HAP-1 (cell line): ENCODE measurements at regions not wholly inside any gene's neighbourhood (a gene's known extent, or its start where the extent isn't known, plus 50 kb on each side); places are given as distances from the start of the nearest gene placed in this dataset.

Experiments
- DNase-seq, 2 experiments: peaks; one replicate each; pipeline ENCODE4 v3.0.0-alpha.2; 2016 to 2020; ENCODE audit warnings: low spot score in 2 of 2
- H3K27me3 ChIP-seq: fragments of 250-450 bp; sonication (Bioruptor Pico); 2 replicates; pipeline ENCODE4 v1.5.1; 2020; ENCODE audit warnings: low read depth, mild to moderate bottlenecking, moderate library complexity
- H3K36me3 ChIP-seq: fragments of 250-450 bp; sonication (Bioruptor Pico); replicated peaks from 2 replicates; pipeline ENCODE4 v1.5.1; 2020; ENCODE audit warnings: mild to moderate bottlenecking
- H3K4me1 ChIP-seq: fragments of 250-450 bp; sonication (Bioruptor Pico); 2 replicates; pipeline ENCODE4 v1.5.1; 2020; ENCODE audit warnings: mild to moderate bottlenecking
- H3K4me3 ChIP-seq: fragments of 250-450 bp; sonication (Bioruptor Pico); 2 replicates; pipeline ENCODE4 v1.5.1; 2020; ENCODE audit warnings: mild to moderate bottlenecking, moderate library complexity
- H3K9me3 ChIP-seq: fragments of 250-450 bp; sonication (Bioruptor Pico); 2 replicates; pipeline ENCODE4 v1.5.1; 2020; ENCODE audit warnings: mild to moderate bottlenecking, moderate library complexity
- in situ Hi-C: fragments of 300-500 bp; cut with MboI; formaldehyde crosslinking; loops from 3 replicates; pipeline ENCODE4 v1.14.3; 2020; ENCODE audit warnings: low sequenced_read_pairs, inconsistent platforms, mixed read lengths

DNA sequence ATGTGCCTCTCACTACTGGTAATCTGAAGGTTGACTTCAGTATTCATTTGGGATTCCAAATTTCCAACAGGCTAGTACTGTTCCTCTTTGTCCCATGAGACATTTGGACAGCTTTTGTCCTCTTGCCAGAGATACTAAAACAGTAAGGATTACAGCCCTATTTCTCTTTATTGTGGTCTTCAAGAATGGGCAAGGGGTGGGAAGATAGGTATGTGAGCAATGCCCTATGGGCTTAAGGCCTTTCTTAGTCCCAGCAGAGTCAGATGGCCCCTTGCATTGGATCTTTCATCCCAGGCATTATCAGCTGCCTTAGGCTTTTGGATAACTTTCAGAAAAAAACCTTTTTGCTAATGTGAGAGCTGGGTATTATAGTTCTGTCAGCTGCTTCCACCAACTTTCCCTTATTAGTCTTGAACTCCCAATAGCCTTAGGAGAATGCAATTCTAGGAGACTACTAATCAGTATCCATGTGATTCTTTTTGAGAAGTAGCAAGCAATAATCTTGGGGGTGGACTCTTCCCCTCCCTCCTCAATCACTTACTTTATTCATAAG is 361.1 kb upstream of the NUDT12 start:
- DNase-seq = no peak
- in situ Hi-C loops = no loop called here
- H3K4me3 ChIP-seq = no peak overlapping the region
- H3K9me3 ChIP-seq = no peaks in the 10 kb centered on the region
- no peaks in the 10 kb centered on the region for H3K36me3 ChIP-seq
- H3K27me3 ChIP-seq = no peaks in the 10 kb centered on the region
- peaks cover 10% of the 10 kb centered on the region for H3K4me1 ChIP-seq

- Histone ChIP-seq H3K9me3 (no peaks in the 10 kb centered on the region), H3K27me3 (no peaks in the 10 kb centered on the region), H3K36me3 (no peaks in the 10 kb centered on the region), H3K4me1 (peaks cover 31% of the 10 kb centered on the region), H3K4me3 (no peak overlapping the region)
- in situ Hi-C loops = no loop called here
- no peak for DNase-seq
Observed at GRCh38 chr5:103919506-103919905, 356.9 kb upstream of the NUDT12 start.

DNA sequence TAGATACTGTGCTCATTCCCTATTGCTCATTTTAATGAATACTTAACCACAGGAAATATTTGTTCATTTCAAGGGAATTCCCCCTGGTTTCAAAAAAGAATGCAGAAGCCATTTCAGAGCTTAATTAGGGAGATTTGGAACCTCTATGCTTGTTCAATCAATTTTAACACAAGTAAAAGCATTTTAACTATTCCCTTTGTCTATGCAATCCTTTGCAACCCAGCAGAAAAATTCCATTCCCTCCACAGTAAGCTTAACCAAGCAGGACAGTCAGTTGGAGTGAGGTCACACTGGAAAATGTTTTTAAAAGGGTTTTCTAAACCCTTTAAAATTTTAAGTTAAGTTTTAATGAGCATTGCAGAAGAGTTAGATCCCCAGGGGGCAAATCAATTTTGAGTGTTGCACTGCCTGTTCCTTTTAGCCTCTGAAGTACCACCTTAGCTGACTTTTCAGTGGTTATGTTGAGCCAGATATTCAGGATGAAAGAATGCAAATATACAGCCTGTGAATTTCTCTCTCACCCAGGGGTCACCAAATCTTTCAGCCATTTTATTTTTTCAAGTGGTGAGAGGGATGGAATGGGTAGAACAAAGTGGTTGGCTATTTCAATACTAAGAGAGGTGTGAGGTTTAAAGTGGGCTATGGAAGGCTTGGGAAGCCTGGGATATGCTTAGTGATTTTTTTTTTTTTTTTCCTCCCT is 356.2 kb upstream of the NUDT12 start:
- H3K4me1 ChIP-seq = peaks cover 31% of the 10 kb centered on the region
- H3K36me3 ChIP-seq = no peaks in the 10 kb centered on the region
- H3K4me3 ChIP-seq = no peak overlapping the region
- peak; percentile 55 to 92 for DNase-seq
- H3K27me3 ChIP-seq = no peaks in the 10 kb centered on the region
- no peaks in the 10 kb centered on the region for H3K9me3 ChIP-seq
- in situ Hi-C loops = no loop called here

DNA sequence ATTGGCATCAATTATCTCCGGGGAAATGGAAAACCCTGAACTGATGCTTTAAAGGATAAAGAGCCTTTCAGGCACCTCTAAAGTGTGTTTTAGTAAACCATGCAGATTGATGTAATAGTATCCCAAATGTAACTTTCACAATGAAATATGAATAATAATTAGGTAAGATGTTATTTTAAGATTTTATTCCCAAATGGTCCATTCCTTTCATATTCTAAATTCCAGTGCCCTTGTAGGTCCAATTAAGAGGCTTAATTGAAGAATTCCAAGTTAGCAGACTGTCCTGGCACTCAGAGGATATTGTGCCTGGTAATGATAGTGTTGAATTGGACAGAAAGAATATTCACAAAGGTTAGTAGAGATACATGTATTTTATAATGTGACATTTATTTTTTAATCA is 352.5 kb upstream of the NUDT12 start:
- DNase-seq = peak in 1 of 2 experiments; percentile 14
- no peaks in the 10 kb centered on the region for H3K27me3 ChIP-seq
- no peak overlapping the region for H3K4me3 ChIP-seq
- H3K36me3 ChIP-seq = no peaks in the 10 kb centered on the region
- in situ Hi-C loops = no loop called here
- peaks cover 31% of the 10 kb centered on the region for H3K4me1 ChIP-seq
- no peaks in the 10 kb centered on the region for H3K9me3 ChIP-seq

DNA sequence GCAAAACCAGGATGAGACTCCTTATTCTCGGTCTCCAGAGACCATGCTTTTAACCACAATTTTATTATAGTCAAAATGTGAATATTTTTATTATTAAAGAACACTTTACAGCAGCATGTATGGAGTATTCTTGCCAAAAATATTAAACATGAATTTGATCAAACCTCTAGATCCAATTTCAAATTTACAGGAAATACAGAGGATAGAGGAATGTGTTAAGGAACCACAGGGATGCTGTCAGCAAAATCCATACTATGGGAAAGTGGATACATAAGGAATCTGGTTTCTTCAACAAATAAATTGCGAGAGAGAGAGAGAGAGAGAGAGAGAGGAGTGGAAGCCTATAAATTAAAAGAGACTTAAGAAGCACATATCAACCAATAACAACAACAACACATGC is 348.2 kb upstream of the NUDT12 start:
- Histone ChIP-seq H3K36me3 (no peaks in the 10 kb centered on the region), H3K4me1 (peaks cover 12% of the 10 kb centered on the region), H3K27me3 (no peaks in the 10 kb centered on the region), H3K9me3 (no peaks in the 10 kb centered on the region), H3K4me3 (no peak overlapping the region)
- DNase-seq = no peak
- in situ Hi-C loops = no loop called here

DNA sequence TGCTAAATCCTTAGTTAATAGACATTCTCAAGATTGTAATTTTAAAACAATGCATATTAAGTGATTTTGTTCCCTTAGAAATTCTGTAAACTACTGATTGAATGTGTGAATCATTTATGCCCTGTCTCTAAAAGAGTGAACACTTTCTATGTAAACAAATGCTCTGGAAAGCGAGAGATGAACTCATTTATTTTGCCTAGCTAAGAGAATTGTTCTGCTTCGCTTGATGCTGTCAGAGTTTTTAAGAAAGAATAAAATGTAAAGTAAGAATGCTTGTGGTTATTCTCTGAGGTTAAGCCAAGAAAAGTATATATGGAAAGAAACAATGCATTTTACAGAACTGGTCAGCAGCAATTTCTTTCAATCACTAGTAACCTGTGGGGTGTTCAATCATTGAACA is 347.4 kb upstream of the NUDT12 start:
- Histone ChIP-seq H3K36me3 (no peaks in the 10 kb centered on the region), H3K4me1 (peaks cover 8% of the 10 kb centered on the region), H3K4me3 (no peak overlapping the region), H3K27me3 (no peaks in the 10 kb centered on the region), H3K9me3 (no peaks in the 10 kb centered on the region)
- in situ Hi-C loops = no loop called here
- no peak for DNase-seq

- no peak for DNase-seq
- Histone ChIP-seq H3K9me3 (no peaks in the 10 kb centered on the region), H3K4me3 (no peak overlapping the region), H3K4me1 (peaks cover 6% of the 10 kb centered on the region), H3K27me3 (no peaks in the 10 kb centered on the region), H3K36me3 (no peaks in the 10 kb centered on the region)
- in situ Hi-C loops = no loop called here
Observed at GRCh38 chr5:103909391-103909790, 346.8 kb upstream of the NUDT12 start.

- no peak for DNase-seq
- H3K9me3 ChIP-seq = no peaks in the 10 kb centered on the region
- H3K27me3 ChIP-seq = no peaks in the 10 kb centered on the region
- peaks cover 6% of the 10 kb centered on the region for H3K4me1 ChIP-seq
- in situ Hi-C loops = no loop called here
- no peak overlapping the region for H3K4me3 ChIP-seq
- no peaks in the 10 kb centered on the region for H3K36me3 ChIP-seq
Observed at GRCh38 chr5:103908336-103909080, 345.9 kb upstream of the NUDT12 start.

- Histone ChIP-seq H3K9me3 (no peaks in the 10 kb centered on the region), H3K36me3 (no peaks in the 10 kb centered on the region), H3K27me3 (no peaks in the 10 kb centered on the region), H3K4me1 (peaks cover 13% of the 10 kb centered on the region), H3K4me3 (no peak overlapping the region)
- DNase-seq = peak in 1 of 2 experiments; percentile 94
- in situ Hi-C loops = no loop called here
Observed at GRCh38 chr5:103907001-103907400, 344.4 kb upstream of the NUDT12 start.

DNA sequence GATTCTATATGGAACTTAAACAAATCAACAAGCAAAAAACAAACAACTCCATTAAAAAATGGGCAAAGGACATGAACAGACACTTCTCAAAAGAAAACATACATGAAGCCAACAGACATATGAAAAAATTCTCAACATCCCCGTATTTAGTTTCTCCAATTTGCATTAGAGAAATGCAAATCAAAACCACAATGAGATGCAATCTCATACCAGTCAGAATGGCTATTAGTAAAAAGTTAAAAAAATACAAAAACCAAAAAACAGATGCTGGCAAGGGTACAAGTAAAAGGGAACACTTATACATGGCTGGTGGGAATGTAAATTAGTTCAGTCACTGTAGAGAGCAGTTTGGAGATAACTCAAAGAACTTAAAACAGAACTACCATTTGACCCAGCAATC is 342.1 kb upstream of the NUDT12 start:
- no peak for DNase-seq
- in situ Hi-C loops = no loop called here
- Histone ChIP-seq H3K36me3 (no peaks in the 10 kb centered on the region), H3K4me3 (no peak overlapping the region), H3K27me3 (no peaks in the 10 kb centered on the region), H3K9me3 (no peaks in the 10 kb centered on the region), H3K4me1 (peaks cover 13% of the 10 kb centered on the region)

DNA sequence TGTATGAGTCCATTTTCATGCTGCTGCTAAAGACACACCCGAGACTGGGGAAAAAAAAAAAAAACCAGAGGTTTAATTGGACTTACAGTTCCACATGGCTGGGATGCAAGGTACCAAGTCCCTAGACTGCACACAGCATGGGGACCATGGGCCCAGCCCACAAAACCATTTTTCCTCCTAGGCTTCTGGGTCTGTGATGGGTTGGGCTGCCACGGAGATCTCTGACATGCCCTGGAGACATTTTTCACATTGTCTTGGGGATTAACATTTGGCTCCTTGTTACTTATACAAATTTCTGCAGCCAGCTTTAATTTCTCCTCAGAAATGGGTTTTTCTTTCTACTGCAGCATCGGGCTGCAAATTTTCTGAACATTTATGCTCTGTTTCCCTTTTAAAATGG is 340.3 kb upstream of the NUDT12 start:
- H3K4me1 ChIP-seq = peaks cover 13% of the 10 kb centered on the region
- H3K27me3 ChIP-seq = no peaks in the 10 kb centered on the region
- DNase-seq = peak in 1 of 2 experiments; percentile 37
- no peaks in the 10 kb centered on the region for H3K9me3 ChIP-seq
- H3K36me3 ChIP-seq = no peaks in the 10 kb centered on the region
- H3K4me3 ChIP-seq = no peak overlapping the region
- in situ Hi-C loops = no loop called here

DNA sequence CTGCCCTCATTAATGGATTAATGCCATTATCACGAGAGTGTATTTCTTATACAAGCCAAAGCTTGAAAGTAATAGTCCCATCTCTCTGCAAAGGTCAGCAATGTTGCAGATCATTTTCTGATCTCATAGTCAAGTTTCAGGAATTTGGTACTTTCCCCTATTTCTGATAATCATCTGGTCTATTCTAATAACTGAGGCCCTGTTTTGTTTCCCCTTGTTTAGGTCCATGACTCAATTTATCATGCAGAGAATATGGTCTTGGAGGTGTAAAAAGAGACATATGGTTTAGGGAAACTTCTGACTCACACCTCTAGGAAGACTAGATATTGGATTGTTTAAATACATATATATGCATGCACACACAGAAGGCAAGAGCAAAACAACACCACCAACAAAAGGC is 339.3 kb upstream of the NUDT12 start:
- H3K27me3 ChIP-seq = no peaks in the 10 kb centered on the region

DNA sequence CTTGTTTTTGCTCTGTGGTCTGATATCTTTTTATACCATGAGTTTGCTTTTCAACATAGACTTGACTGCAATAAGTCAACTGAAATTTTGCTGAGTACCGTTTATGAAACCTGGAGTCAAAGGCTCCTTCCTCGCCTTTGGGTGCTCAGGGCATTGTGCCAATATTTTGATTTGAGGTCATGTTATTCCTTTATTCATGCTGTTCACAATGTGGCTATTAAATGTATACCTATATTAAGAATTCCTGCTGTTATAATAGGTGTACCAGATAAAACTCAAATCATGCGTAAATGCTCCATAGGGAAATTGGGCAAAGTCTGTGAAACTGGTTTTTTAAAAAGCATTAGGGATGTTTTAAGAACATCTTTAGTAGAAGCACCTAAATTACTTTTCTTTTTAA is 334.0 kb upstream of the NUDT12 start:
- Histone ChIP-seq H3K9me3 (no peaks in the 10 kb centered on the region), H3K36me3 (no peaks in the 10 kb centered on the region), H3K27me3 (no peaks in the 10 kb centered on the region), H3K4me3 (no peak overlapping the region), H3K4me1 (peaks cover under 1% of the 10 kb centered on the region; the same call in 1 of the 2 replicates)
- in situ Hi-C loops = no loop called here
- no peak for DNase-seq

More for the DNA sequence above, 339.3 kb upstream of the NUDT12 start:
- DNase-seq = no peak
- H3K4me3 ChIP-seq = no peak overlapping the region
- in situ Hi-C loops = no loop called here
- H3K4me1 ChIP-seq = peaks cover 10% of the 10 kb centered on the region
- H3K36me3 ChIP-seq = no peaks in the 10 kb centered on the region
- no peaks in the 10 kb centered on the region for H3K9me3 ChIP-seq

- H3K9me3 ChIP-seq = no peaks in the 10 kb centered on the region
- H3K27me3 ChIP-seq = no peaks in the 10 kb centered on the region
- in situ Hi-C loops = no loop called here
- peaks cover 8% of the 10 kb centered on the region for H3K4me1 ChIP-seq
- H3K4me3 ChIP-seq = no peak overlapping the region
- H3K36me3 ChIP-seq = no peaks in the 10 kb centered on the region
- no peak for DNase-seq
Observed at GRCh38 chr5:103895738-103896137, 333.1 kb upstream of the NUDT12 start.
